Left colon (tissue), 2 donors: ENCODE measurements at regions not wholly inside any gene's neighbourhood (a gene's known extent, or its start where the extent isn't known, plus 50 kb on each side); places are given as distances from the start of the nearest gene placed in this dataset.

Experiments
- ATAC-seq: fragments of 200-7000 bp; cut with Tn5 transposase; one replicate; pipeline ENCODE4 v1.9.1; 2020; ENCODE audit warnings: mild to moderate bottlenecking, moderate library complexity
- DNase-seq, 2 donors: peaks; one replicate each; pipeline ENCODE4 v3.0.0-alpha.2; 2020
- intact Hi-C, 2 donors: fragments of 100-400 bp; cut with DNase I in 1 of 2; cut with micrococcal nuclease in 1 of 2; formaldehyde crosslinking; loops; one replicate each; pipeline versions ENCODE4 v1.11.2 to v1.14.0; 2022; cut with DNase I, micrococcal nuclease
- donor health status: DM: no; HTN: no; CAD: no.
- donor health status: DM: yes; HTN: yes; CAD: no.

DNA sequence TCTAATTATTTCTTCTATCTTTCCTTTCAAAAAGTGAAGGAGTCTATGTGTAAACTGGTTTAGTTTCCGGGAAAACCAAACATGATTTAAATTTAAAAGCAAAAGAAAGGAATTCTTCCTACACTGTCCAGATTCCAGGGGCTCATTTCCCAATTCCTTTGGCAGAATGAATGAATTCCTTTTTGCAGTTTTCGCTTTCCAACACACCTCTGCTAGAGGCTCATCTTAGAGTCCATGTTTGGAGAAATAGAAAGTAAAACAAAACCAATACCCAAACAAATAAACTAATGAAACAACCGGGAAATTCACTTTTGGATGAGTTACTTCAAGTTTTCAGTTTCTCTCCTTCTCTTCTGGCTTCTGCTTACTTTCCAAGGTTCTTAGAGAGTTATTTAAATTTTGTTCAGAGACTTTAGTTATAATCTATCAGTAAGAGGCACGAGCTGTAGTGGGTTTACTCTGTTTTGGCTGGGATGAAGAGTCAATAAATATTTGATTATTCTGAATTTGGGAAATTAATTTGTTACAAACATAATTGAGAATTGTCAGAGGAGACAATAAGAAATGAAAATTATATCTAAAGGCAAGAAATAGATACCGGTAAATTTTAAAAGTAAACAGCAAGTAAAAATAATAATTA lies 365.0 kb upstream of the CDH9 start:
- no peak for DNase-seq
- no peak for ATAC-seq
- intact Hi-C loops, result no loop called here

DNA sequence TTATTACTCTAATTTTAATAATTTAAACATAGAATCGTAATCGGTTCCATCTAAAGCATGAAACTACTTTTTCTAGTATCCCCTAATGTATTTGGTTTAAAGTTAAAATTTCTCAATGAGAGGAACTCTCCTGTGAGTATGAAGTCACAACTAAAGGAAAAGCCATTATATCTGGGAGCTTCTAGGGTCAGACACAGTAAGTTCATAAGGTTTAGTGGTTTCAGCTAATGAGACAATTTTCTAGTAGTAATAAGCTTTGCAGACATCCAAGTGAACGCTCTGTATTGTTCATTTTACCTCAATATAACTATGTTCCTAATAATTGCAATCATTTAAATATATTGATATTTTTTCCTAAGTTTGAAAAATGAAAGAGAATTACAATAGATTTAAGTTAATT lies 364.4 kb upstream of the CDH9 start:
- ATAC-seq (no peak), DNase-seq (no peak)
- intact Hi-C loops, result no loop called here

DNA sequence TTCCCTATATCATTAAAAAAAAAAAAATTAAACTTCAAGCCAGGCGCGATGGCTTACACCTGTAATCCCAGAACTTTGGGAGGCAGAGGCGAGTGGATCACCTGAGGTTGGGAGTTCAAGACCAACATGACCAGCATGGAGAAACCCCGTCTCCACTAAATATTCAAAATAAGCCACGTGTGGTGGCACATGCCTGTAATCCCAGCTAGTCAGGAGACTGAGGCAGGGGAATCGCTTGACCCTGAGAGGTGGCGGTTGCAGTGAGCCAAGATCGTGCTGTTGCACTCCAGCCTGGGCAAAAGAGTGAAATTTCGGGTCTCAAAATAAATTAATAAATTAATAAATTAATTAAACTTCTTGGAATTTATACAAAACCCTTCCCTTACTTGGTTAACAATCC lies 358.6 kb upstream of the CDH9 start:
- DNase-seq, result no peak
- no peak for ATAC-seq
- intact Hi-C loops, result no loop called here

DNA sequence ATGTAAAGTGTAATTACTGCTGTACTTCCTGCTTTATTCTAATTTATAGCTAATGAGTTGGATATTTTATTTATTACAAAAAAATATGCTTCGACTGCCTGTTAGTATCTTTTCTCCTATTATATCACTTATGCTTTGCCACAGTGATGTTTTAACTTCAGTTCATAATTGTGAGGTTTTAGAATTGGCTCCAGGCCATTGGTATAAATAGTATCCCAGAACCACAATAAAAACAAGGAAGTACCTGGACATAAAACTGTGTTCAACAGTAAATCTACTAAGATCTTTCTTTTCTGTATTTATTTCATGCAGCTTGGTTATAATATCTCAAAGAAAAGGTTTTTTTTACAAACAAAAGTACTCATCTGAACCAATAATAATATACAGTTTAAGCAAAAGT lies 354.3 kb upstream of the CDH9 start:
- no peak for DNase-seq
- no peak for ATAC-seq
- intact Hi-C loops, result no loop called here

DNA sequence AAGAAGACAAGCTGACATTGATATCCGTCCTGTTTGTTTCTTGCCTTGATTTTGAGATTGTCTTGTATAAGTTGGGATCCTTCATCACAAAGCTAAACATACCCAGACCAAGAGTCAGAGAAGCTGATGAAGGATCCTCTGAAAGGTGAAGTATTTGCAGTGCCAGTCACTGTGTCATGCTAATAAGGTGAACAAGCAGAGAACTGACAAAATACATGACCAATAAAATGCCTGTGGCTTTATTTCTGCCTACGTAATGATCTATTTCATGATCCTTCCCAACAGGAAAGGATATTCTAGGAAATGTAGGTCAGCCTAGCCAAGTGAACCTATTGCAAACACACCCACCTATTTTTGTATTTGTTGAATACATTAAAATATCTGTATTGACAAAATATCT lies 351.3 kb upstream of the CDH9 start:
- ATAC-seq (no peak), DNase-seq (no peak)
- intact Hi-C loops, result no loop called here

DNA sequence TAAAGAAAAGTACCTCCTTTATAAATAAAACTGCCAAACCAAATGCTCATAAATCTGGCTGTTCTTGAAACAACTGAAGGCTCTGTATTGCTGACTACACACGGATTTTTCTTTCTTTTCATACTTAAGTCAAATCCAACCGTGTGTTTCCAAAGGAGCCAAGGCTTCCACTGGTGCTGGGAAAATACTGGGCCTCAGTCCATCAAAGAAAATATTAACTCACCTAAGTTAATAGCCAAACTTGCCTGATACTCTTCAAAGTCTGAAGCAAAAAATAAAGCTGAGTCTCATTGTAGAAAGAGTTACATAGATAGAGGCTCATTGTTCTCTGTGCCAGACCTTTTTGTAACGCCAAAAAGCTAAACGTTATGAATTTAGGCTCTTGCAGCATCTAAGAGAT lies 350.4 kb upstream of the CDH9 start:
- no peak for DNase-seq
- no peak for ATAC-seq
- intact Hi-C loops, result no loop called here

DNA sequence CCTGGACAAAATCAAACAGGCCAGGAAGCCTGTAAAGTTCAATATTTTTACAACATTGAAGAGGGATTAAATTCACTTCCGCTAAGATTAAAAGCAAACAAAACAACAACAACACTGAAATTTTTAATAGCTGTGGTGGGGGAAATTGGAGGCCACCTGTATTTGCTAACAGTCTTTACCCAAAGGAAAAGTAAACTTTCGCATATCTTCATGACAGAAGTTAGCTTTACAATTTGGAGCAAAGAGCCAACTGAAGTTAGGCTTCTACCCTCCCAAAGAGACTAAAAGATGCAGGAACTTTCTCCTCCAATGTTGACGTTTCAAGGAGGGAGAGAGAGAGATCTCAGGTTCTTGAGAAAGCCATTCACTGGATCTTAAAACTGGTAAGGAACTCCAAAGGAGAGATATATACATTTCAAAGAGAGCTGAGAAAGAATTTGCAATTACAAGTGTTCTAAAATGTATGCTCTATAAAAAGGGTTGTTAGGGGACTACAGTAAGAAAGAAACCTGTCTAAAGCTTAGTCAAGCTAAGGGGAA lies 349.2 kb upstream of the CDH9 start:
- ATAC-seq (no peak), DNase-seq (no peak)
- intact Hi-C loops, result no loop called here

DNA sequence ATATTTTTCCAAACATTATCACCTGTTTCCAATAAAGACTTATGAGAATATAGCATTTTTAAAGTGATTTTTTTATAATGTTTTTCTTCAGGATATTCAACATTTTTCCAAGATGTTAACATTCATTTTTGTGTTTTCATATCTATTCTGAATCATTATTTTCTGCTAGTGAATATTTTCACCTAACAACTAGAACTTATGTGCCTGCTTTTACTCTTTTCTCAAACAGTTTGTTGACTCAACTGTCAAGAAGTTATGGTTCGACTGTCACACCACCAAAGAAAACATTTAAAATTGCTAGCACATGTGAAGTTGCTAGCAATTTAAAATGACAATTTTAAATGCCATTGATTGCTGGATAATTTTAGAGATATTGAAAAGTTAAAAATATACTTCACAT lies 343.3 kb upstream of the CDH9 start:
- DNase-seq (no peak), ATAC-seq (no peak)
- intact Hi-C loops, result no loop called here

DNA sequence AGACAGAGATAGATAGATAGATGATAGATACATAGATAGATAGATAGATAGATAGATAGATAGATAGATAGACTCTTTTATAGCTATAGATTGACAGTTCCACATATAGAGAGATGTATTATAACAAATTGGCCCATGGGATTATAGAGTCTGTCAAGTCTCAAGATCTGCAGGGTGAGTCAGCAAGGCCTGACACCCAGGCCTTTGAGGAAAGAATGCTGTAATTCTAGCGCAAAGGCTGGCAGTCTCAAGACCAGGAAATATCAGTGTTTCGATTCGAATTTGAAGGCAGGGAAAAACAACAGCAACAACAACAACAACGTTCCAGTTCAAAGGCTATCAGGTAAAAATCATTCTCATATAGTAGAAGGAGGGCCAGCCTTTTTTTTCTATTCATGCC lies 339.2 kb upstream of the CDH9 start:
- intact Hi-C loops, result no loop called here
- ATAC-seq, result no peak
- no peak for DNase-seq

DNA sequence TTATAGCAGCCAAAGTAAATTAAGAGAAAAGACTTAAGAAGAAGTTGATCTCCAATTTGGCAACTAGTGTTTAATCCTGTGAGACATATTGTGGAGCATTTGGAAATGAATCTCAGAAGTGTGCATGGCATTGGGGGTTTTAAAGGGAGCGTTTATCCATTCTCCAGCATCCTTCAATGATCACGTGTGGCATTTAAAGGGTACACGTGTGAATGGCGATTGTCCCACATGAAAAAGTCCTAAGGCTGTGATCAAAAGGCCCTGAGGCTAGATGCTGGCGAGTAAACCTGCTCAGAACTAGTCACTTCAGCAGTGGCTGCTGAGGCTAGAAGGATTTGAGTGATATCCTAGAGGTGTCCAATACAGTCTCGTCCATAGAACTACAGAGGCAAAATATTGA lies 315.6 kb upstream of the CDH9 start:
- DNase-seq, result no peak
- ATAC-seq, result no peak
- intact Hi-C loops, result no loop called here

DNA sequence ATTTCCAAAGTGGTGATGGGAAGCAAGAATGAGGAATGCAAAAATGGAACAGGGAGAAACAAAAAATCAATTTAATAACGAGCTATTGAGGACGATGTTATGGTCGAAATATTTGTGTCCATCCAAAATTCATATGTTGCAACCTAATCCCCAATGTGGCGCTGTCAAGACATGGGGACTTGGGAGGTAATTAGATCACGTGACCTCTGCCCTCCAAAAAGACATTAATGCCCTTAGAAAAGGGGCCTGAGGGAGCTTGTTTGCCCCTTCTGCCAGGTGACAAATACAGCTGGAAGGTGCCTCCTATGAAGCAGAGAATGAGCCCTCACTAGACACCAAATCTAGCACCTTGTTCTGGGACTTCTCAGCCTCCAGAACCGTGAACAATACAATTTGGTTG lies 315.2 kb upstream of the CDH9 start:
- ATAC-seq (no peak), DNase-seq (no peak)
- intact Hi-C loops, result no loop called here

DNA sequence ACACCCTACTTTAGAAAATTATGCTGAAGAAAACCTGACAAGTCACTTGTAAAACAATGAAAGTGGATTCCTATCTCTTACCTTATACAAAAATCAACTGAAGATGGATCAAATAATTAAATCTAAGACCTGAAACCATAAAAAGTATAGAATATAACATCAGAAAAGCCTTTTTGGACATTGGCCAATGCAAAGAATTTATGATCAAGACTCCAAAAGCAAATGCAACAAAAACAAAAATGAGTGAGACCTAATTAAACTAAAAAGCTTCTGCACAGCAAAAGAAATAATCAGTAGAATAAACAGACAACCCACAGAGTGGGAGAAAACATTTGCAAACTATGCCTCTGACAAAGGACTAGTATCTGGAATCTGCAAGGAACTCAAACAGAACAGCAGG lies 303.0 kb upstream of the CDH9 start:
- ATAC-seq, result no peak
- intact Hi-C loops, result no loop called here
- no peak for DNase-seq

DNA sequence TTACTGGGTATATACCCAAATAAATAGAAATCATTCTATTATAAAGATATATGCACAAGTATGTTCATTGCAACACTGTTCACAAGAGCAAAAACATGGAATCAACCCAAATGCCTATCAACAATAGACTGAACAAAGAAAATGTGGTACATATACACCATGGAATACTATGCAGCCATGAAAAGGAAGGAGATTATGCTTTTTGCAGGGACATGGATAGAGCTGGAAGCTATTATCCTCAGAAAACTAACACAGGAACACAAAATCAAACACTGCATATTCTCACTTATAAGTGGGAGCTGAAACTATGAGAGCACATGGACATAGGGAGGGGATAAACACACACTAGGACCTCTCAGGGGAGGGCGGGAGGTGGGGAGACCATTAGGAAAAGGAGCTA lies 298.4 kb upstream of the CDH9 start:
- intact Hi-C loops, result no loop called here
- ATAC-seq, result no peak
- DNase-seq, result no peak

DNA sequence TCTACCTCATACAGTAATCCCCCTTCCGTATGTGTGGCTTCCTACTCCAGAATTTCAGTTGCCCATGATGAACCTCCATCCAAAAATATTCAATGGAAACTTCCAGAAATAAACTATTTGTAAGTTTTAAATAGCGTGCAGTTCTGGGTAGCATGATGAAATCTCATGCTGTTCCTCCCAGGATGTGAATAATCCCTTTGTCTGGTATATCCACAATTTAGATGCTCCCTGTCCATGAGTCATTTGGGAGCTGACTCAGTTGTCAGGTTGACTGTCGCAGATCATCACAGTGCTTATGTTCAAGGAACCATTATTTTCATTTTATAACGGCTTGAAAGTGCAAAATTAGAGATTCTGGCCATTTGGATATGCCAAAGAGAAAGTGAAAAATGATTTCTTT lies 290.1 kb upstream of the CDH9 start:
- DNase-seq (no peak), ATAC-seq (no peak)
- intact Hi-C loops, result no loop called here

DNA sequence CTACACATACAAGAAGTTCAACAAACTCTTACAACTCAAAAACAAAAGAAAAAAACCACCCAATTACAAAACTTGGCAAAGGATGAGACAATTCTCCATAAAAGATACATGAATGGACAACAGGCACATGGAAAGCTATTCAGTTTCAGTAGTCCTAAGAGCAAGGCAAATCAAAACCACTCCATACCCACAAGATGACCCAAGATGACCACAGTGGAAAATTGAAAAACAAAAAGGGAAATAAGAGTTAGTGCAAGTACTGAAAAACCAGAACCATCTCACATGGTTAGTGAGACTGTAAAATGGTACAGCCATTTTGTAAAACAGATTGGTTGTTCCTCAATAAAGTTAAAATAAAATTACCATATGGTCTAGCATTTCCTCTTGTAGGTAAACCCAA lies 287.1 kb upstream of the CDH9 start:
- ATAC-seq (no peak), DNase-seq (no peak)
- intact Hi-C loops, result no loop called here

DNA sequence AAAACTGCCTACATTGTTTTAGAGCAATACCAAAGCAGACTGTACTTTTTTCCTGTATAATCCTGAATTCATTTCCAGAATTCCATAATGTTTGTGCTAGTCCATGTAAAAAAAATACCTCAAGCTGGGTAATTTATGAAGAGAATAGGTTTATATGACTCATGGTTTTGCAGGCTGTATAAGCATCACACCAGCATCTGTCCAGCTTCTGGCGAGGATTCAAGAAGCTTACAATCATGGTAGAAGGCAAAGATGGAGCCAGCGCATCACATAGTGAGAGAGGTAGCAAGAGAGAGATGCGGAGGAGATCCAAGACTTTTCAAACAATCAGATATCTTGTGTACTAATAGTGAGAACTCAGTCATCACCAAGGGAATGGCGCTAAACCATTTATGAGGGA lies 280.3 kb upstream of the CDH9 start:
- intact Hi-C loops, result no loop called here
- no peak for ATAC-seq
- DNase-seq, result no peak

DNA sequence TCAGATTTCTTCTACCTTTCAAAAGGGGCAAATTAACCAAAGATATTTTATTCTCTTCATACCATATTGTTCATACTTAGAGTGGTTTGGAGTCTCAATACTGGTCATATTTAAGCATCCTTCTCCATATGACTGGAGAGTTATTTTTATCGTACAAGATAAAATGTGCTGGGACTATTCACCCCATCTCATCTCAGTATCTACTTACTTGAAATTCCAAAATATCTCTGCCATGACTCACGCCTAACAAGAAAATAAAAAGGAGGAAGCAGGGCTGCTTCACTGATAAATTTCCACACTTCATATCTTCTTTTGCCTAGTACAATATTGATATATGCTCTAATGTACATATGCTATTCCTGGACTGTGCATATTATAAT lies 277.9 kb upstream of the CDH9 start:
- ATAC-seq (no peak), DNase-seq (no peak)
- intact Hi-C loops, result no loop called here

DNA sequence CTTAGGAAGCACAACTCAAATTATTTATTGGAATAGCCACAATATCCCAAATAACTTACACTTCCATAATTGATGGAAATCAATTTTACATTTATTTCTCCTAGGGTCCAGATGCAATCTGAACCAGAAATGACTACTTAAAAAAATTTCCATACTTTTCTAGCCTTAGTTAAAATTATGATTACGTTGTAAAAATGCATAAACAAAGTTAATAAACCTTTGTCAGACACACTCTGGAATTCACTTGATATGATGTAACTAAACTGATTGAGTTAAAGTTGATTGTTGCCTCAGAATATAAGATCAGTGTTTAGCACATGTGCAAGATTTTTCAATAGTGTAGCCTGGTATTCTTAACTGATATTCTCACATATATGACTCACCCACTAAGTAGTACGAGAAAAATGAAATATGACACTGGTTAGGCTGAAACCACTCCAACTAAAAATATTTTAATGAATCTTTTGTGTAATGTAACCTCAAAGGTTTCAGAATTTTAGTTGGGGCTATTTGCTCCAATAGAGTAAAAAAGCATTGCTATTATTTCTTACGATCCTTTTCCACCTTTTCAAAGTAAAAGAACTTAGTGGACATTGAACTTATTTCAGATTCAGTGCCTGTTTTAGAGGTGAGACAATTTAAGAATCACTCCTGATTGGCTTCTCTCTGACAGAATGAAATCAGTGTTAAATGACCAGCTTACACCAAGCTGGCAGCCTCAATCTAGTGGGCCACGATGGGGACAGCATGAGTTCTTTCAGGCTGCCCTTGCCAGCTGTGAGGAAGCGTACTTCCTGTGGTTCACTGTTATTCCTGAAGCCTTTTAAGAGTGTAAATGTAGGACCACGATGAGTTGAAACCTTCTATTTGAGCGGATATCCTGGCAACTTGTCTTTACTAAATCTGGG lies 277.2 kb upstream of the CDH9 start:
- DNase-seq (no peak), ATAC-seq (no peak)
- intact Hi-C loops, result no loop called here

DNA sequence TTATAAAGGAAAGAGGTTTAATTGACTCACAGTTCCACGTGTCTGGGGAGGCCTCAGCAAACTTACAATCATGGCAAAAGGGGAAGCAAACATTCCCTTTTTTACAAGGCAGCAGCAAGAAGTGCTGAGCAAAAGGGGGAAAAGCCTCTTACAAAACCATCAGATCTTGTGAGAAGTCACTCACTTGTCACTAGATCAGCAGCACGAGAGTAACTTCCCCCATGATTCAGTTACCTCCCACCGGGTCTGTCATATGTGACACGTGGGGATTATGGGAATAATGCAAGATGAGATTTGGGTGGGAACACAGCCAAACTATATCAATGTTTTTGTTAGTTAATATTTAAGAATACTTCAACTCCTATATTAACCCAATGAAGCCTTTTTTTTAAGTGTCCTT lies 275.2 kb upstream of the CDH9 start:
- DNase-seq (no peak), ATAC-seq (no peak)
- intact Hi-C loops, result no loop called here

DNA sequence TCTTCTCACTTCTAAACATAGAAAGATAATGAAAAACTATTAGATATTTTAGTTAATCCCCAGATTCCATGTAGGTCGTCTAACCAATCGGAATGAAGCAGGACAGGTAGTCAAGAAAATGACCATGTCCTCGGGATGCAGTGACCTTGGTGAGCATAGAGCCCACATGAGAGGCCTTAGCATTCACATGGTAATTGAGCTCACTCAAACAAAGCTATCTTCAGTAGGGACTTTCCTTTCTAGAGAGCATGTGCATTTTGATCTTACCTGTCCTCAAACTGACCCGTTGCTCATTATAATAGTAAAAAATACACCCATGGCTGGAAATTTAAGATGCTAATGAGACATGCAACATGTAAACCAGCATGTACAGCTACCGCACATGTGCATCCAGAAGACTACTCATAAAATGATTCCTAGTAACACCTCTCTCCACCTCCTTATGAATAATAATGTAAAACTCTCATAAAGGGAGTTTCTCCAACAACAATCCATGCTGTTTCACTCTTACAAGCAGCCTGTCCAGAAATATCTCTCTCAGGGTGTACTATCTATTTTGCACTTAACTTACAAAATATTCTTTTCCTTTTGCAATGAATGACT lies 274.0 kb upstream of the CDH9 start:
- intact Hi-C loops, result no loop called here
- ATAC-seq (no peak), DNase-seq (no peak)
